ENCODE measurements at regions not wholly inside any gene's neighbourhood (a gene's known extent, or its start where the extent isn't known, plus 50 kb on each side); places are given as distances from the start of the nearest gene placed in this dataset.

- TF ChIP-seq ZNF692 (tag by site-specific recombination; IDR thresholded peaks at IDR 0.05) (0 out of 2 replicates have a peak, but pooled peaks have one; percentile 33), ZNF311 (tag by site-specific recombination; IDR thresholded peaks at IDR 0.05; ENCODE audit: borderline replicate concordance) (no peak), ZNF544 (tag by site-specific recombination; IDR thresholded peaks at IDR 0.05) (no peak), HOXD13 (CRISPR knock-in tag; IDR thresholded peaks at IDR 0.05; ENCODE audit: borderline replicate concordance) (no peak), ZBTB17 (tag by site-specific recombination; IDR thresholded peaks at IDR 0.05) (peak; percentile 86), ZNF677 (tag by site-specific recombination; IDR thresholded peaks at IDR 0.05) (no peak), ZBTB8A (tag by site-specific recombination; IDR thresholded peaks at IDR 0.05) (no peak), SCRT2 (tag by site-specific recombination; IDR thresholded peaks at IDR 0.05) (no peak), ZNF513 (tag by site-specific recombination; IDR thresholded peaks at IDR 0.05) (no peak), ZNF132 (tag by site-specific recombination; IDR thresholded peaks at IDR 0.05; ENCODE audit: borderline replicate concordance) (no peak), MZF1 (tag by site-specific recombination; IDR thresholded peaks at IDR 0.05; ENCODE audit: borderline replicate concordance) (no peak), ZNF335 (tag by site-specific recombination; conservative IDR thresholded peaks at IDR 0.05) (peak; percentile 51), GLI4 (tag by site-specific recombination; IDR thresholded peaks at IDR 0.05) (no peak), ZNF394 (tag by site-specific recombination; IDR thresholded peaks at IDR 0.05; ENCODE audit: borderline replicate concordance) (no peak), ZNF548 (tag by site-specific recombination; IDR thresholded peaks at IDR 0.05) (no peak), SP2 (tag by site-specific recombination; IDR thresholded peaks at IDR 0.05) (no peak)
Measured at GRCh38 chr6:2353412-2354137, 108.2 kb upstream of the GMDS start (continued).

- no peak overlapping the region for H3K27ac ChIP-seq (ENCODE audit: extremely low read depth, low read depth, low read length)
- H3K9me3 ChIP-seq (ENCODE audit: control insufficient read depth, insufficient read depth, low read depth, low read length): no peaks in the 10 kb centered on the region
- H3K4me1 ChIP-seq (ENCODE audit: control insufficient read depth, insufficient read depth, low read length): peaks cover 7% of the 10 kb centered on the region
- POLR2A ChIA-PET: no interaction called here
- no peak overlapping the region for H3K4me3 ChIP-seq (ENCODE audit: low read depth, low read length)
- CTCF ChIA-PET: interaction anchor here (0.6 to 1.2 kb wide), 9 partner anchors 59 to 758 kb away, joined by 3 to 10 read pairs (median 4); no protein-coding TSS in a partner anchor
- TF ChIP-seq GLIS2 (tag by site-specific recombination; IDR thresholded peaks at IDR 0.05) (no peak), ZNF701 (tag by site-specific recombination; IDR thresholded peaks at IDR 0.05) (no peak), ZNF26 (tag by site-specific recombination; IDR thresholded peaks at IDR 0.05) (no peak), ZNF560 (tag by site-specific recombination; IDR thresholded peaks at IDR 0.05; ENCODE audit: borderline replicate concordance) (no peak), IKZF3 (tag by site-specific recombination; IDR thresholded peaks at IDR 0.05) (no peak), YY2 (tag by site-specific recombination; IDR thresholded peaks at IDR 0.05) (no peak), PATZ1 (tag by site-specific recombination; IDR thresholded peaks at IDR 0.05) (no peak), ZNF561 (tag by site-specific recombination; IDR thresholded peaks at IDR 0.05; ENCODE audit: borderline replicate concordance) (no peak), HOXC10 (CRISPR knock-in tag; IDR thresholded peaks at IDR 0.05) (no peak), ZNF391 (tag by site-specific recombination; IDR thresholded peaks at IDR 0.05; ENCODE audit: borderline replicate concordance, low read depth) (no peak), ZBTB17 (tag by site-specific recombination; IDR thresholded peaks at IDR 0.05) (no peak), ZNF138 (tag by site-specific recombination; IDR thresholded peaks at IDR 0.05; ENCODE audit: borderline replicate concordance) (no peak)
- H3K36me3 ChIP-seq (ENCODE audit: control insufficient read depth in 2 of 2, insufficient read depth in 1 of 2, low read length in 2 of 2): no peaks in the 10 kb centered on the region
Measured at GRCh38 chr6:2351807-2352431, 106.5 kb upstream of the GMDS start.
